HL-60 (cell line): ENCODE measurements at regions not wholly inside any gene's neighbourhood (a gene's known extent, or its start where the extent isn't known, plus 50 kb on each side); places are given as distances from the start of the nearest gene placed in this dataset.

ENCODE experiments used
- POLR2AphosphoS5 ChIP-seq: IDR thresholded peaks from 2 replicates; pipeline ENCODE4 v1.6.1; 2012; ENCODE audit warnings: low read depth
- REST ChIP-seq: IDR thresholded peaks from 2 replicates; pipeline ENCODE4 v1.6.1; 2012; ENCODE audit warnings: low read depth; ENCODE audit not compliant: insufficient replicate concordance
- TF ChIP-seq, protein P1 (sequence below): IDR thresholded peaks from one replicate; pipeline ENCODE4 v1.5.1; 2011; ENCODE audit warnings: low read length, control low read depth, inconsistent platforms; ENCODE audit not compliant: insufficient read depth

DNA sequence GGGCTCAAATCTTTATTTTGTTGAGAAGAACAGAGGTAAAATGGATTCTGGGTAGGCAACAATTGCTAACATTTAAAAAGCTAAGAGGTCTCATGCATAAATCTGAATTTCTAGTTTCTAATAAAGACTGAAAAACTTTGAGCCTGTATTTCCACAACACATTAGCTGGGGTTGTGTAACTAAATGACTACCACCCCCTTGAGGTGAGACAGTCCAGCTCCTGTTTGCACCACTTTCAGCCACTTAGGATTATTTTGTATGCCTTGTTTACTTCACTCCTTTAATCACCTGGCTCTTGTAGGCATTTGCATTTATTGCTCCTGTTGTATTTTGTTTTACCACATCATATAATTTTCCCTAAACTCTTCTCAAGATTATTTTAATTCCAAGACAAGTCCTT, 376.6 kb downstream of the PTH2R start:
- TF ChIP-seq, protein P1, sequence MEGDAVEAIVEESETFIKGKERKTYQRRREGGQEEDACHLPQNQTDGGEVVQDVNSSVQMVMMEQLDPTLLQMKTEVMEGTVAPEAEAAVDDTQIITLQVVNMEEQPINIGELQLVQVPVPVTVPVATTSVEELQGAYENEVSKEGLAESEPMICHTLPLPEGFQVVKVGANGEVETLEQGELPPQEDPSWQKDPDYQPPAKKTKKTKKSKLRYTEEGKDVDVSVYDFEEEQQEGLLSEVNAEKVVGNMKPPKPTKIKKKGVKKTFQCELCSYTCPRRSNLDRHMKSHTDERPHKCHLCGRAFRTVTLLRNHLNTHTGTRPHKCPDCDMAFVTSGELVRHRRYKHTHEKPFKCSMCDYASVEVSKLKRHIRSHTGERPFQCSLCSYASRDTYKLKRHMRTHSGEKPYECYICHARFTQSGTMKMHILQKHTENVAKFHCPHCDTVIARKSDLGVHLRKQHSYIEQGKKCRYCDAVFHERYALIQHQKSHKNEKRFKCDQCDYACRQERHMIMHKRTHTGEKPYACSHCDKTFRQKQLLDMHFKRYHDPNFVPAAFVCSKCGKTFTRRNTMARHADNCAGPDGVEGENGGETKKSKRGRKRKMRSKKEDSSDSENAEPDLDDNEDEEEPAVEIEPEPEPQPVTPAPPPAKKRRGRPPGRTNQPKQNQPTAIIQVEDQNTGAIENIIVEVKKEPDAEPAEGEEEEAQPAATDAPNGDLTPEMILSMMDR: no peak
- TF ChIP-seq REST: no peak
- no peak for TF ChIP-seq POLR2AphosphoS5
